Testis (tissue), 2 donors: ENCODE measurements at regions not wholly inside any gene's neighbourhood (a gene's known extent, or its start where the extent isn't known, plus 50 kb on each side); places are given as distances from the start of the nearest gene placed in this dataset.

ENCODE experiments used
- DNase-seq: peaks from one replicate; pipeline ENCODE4 v3.0.0-alpha.2; 2019
- H3K27ac ChIP-seq, 2 donors: fragments of 200-600 bp; sonication (generic); one replicate each; pipeline ENCODE4 v1.5.1; 2019
- H3K27me3 ChIP-seq: fragments of 200-600 bp; sonication (generic); one replicate; pipeline ENCODE4 v1.5.1; 2019
- H3K36me3 ChIP-seq: fragments of 200-600 bp; sonication (generic); one replicate; pipeline ENCODE4 v1.5.1; 2017; ENCODE audit warnings: low read depth; ENCODE audit errors: missing control alignments
- H3K4me1 ChIP-seq: fragments of 200-600 bp; sonication (generic); one replicate; pipeline ENCODE4 v1.5.1; 2019
- H3K4me3 ChIP-seq, 2 donors: fragments of 200-600 bp; sonication (generic); one replicate each; pipeline ENCODE4 v1.5.1; 2017 to 2019
- H3K9me3 ChIP-seq: fragments of 200-600 bp; sonication (generic); one replicate; pipeline ENCODE4 v1.5.1; 2017
- CTCF ChIP-seq, 3 experiments: fragments of 450-650 bp in 2 of 3; fragments of 200-600 bp in 1 of 3; sonication (generic) in 1 of 3; IDR thresholded peaks; one replicate each; pipeline ENCODE4 v1.5.1; 2016 to 2019; ENCODE audit warnings: antibody characterized with exemption in 3 of 3, mild to moderate bottlenecking in 2 of 3, moderate library complexity in 1 of 3
- POLR2A ChIP-seq: fragments of 450-650 bp; IDR thresholded peaks from one replicate; pipeline ENCODE4 v1.6.1; 2017; ENCODE audit warnings: antibody characterized with exemption, mild to moderate bottlenecking, moderate library complexity
- WGBS, 2 donors: methylation state at CpG; one replicate each; pipeline ENCODE4 v1.1.5; 2018; 5-methylcytosine and 5-hydroxymethylcytosine counted together
- intact Hi-C: fragments of 100-400 bp; cut with DNase I; formaldehyde crosslinking; loops from one replicate; pipeline ENCODE4 v1.15.1; 2023; ENCODE audit warnings: low total_unique reads

- no peak for TF ChIP-seq POLR2A
- TF ChIP-seq CTCF (IDR thresholded peaks at IDR 0.05), result no peak
- 89 to 92% methylated on average over 4 of the region's 4 CpGs for WGBS, 2 donors
- intact Hi-C loops, result no loop called here
- Histone ChIP-seq H3K27ac (no peak overlapping the region), H3K4me1 (no peaks in the 10 kb centered on the region), H3K27me3 (no peaks in the 10 kb centered on the region), H3K9me3 (no peaks in the 10 kb centered on the region), H3K36me3 (no peaks in the 10 kb centered on the region), H3K4me3 (no peak overlapping the region)
- no peak for DNase-seq
Observed at GRCh38 chr6:40252531-40253258, 318.4 kb upstream of the MOCS1 start.

GRCh38 chr6:40251637-40252300 lies 317.5 kb upstream of the MOCS1 start:
- Histone ChIP-seq H3K9me3 (no peaks in the 10 kb centered on the region), H3K27ac (no peak overlapping the region), H3K36me3 (no peaks in the 10 kb centered on the region), H3K4me1 (no peaks in the 10 kb centered on the region), H3K27me3 (no peaks in the 10 kb centered on the region), H3K4me3 (no peak overlapping the region)
- intact Hi-C loops, result no loop called here
- no peak for TF ChIP-seq CTCF (IDR thresholded peaks at IDR 0.05)
- no peak for TF ChIP-seq POLR2A
- no peak for DNase-seq
- 78 to 88% methylated on average over 3 of the region's 3 CpGs for WGBS, 2 donors

GRCh38 chr6:40249935-40250334 lies 315.7 kb upstream of the MOCS1 start:
- Histone ChIP-seq H3K36me3 (no peaks in the 10 kb centered on the region), H3K27me3 (no peaks in the 10 kb centered on the region), H3K4me3 (no peak overlapping the region), H3K9me3 (no peaks in the 10 kb centered on the region), H3K27ac (no peak overlapping the region), H3K4me1 (no peaks in the 10 kb centered on the region)
- TF ChIP-seq CTCF (IDR thresholded peaks at IDR 0.05) (no peak), POLR2A (no peak)
- intact Hi-C loops, result no loop called here
- no peak for DNase-seq

- Histone ChIP-seq H3K9me3 (no peaks in the 10 kb centered on the region), H3K4me3 (no peak overlapping the region), H3K27me3 (no peaks in the 10 kb centered on the region), H3K4me1 (no peaks in the 10 kb centered on the region), H3K36me3 (no peaks in the 10 kb centered on the region), H3K27ac (no peak overlapping the region)
- 88 to 90% methylated on average over 3 of the region's 3 CpGs for WGBS, 2 donors
- DNase-seq, result no peak
- intact Hi-C loops, result no loop called here
- TF ChIP-seq POLR2A, result no peak
- TF ChIP-seq CTCF (IDR thresholded peaks at IDR 0.05), result no peak
Observed at GRCh38 chr6:40247516-40248115, 313.4 kb upstream of the MOCS1 start.
